ENCODE measurements at regions not wholly inside any gene's neighbourhood (a gene's known extent, or its start where the extent isn't known, plus 50 kb on each side); places are given as distances from the start of the nearest gene placed in this dataset.

DNA sequence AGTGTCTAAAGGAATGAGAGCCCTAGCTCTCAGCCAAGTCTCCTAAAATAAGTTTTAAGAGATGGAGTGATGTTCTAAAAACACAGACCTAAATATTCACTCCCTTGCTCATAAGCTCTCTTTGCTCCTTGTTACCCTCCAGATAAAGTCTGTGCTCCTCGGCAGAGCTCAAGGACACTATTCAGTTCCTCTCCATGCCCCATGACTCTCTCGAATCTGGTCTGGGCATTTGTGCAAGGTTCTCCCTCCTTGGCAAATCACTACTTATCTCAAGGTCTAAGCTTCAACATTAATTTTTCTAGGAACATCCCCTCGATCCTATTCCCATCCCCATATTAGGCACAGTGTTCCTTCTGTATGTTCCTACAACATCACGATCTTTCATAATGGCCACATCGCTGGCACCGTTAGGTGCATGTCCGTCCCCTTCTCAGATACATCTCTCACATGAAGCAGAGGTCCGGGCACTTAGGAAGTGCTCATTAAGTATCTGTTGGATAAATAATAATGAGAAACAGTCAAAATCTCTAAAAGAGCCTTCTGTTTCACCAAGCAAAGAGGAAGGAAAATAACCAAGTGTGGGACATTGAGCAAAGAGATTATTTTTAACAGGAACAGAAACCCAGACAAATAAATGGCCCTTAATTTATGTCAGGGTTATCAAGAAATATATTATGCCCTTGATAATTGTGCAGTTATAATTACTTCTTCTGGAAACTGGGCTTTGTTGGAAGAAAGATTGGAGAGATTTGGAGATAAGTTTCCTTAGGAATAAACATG is 85.9 kb upstream of the HTR4 start:
- POLR2A ChIA-PET: no interaction called here
- Mint-ChIP-seq H3K27me3 (ENCODE audit: low read depth) (no peaks in the 10 kb centered on the region; the same call in 1 of the 2 replicates), H3K9me3 (0 out of 2 replicates have a peak, but pooled peaks cover 6% of the 10 kb centered on the region), H3K4me3 (no peak overlapping the region), H3K4me1 (no peaks in the 10 kb centered on the region), H3K36me3 (no peaks in the 10 kb centered on the region), H3K27ac (no peak overlapping the region)
- TF ChIP-seq, protein P1, sequence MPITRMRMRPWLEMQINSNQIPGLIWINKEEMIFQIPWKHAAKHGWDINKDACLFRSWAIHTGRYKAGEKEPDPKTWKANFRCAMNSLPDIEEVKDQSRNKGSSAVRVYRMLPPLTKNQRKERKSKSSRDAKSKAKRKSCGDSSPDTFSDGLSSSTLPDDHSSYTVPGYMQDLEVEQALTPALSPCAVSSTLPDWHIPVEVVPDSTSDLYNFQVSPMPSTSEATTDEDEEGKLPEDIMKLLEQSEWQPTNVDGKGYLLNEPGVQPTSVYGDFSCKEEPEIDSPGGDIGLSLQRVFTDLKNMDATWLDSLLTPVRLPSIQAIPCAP (CRISPR knock-in tag; IDR thresholded peaks at IDR 0.05): no peak
- TF ChIP-seq, protein P2, sequence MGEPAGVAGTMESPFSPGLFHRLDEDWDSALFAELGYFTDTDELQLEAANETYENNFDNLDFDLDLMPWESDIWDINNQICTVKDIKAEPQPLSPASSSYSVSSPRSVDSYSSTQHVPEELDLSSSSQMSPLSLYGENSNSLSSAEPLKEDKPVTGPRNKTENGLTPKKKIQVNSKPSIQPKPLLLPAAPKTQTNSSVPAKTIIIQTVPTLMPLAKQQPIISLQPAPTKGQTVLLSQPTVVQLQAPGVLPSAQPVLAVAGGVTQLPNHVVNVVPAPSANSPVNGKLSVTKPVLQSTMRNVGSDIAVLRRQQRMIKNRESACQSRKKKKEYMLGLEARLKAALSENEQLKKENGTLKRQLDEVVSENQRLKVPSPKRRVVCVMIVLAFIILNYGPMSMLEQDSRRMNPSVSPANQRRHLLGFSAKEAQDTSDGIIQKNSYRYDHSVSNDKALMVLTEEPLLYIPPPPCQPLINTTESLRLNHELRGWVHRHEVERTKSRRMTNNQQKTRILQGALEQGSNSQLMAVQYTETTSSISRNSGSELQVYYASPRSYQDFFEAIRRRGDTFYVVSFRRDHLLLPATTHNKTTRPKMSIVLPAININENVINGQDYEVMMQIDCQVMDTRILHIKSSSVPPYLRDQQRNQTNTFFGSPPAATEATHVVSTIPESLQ (CRISPR knock-in tag; IDR thresholded peaks at IDR 0.05): no peak
- TF ChIP-seq ZNF416 (CRISPR knock-in tag; IDR thresholded peaks at IDR 0.05) (no peak), NR1H2 (CRISPR knock-in tag; IDR thresholded peaks at IDR 0.05) (no peak), JUN (CRISPR knock-in tag; IDR thresholded peaks at IDR 0.05) (no peak), EMX1 (CRISPR knock-in tag; IDR thresholded peaks at IDR 0.05) (no peak), ZNF317 (CRISPR knock-in tag; IDR thresholded peaks at IDR 0.05; ENCODE audit: borderline replicate concordance, low read depth) (no peak), ZNF232 (CRISPR knock-in tag; IDR thresholded peaks at IDR 0.05) (no peak), SP1 (CRISPR knock-in tag; conservative IDR thresholded peaks at IDR 0.05) (no peak), USF1 (CRISPR knock-in tag; IDR thresholded peaks at IDR 0.05) (no peak), IRF2 (CRISPR knock-in tag; IDR thresholded peaks at IDR 0.05; ENCODE audit: borderline replicate concordance, low read depth) (no peak), E2F4 (CRISPR knock-in tag; IDR thresholded peaks at IDR 0.05; ENCODE audit: borderline replicate concordance, low read depth) (no peak), ZNF423 (CRISPR knock-in tag; IDR thresholded peaks at IDR 0.05) (no peak), RORB (CRISPR knock-in tag; IDR thresholded peaks at IDR 0.05) (no peak), AR (CRISPR knock-in tag; IDR thresholded peaks at IDR 0.05) (no peak), FOXJ3 (CRISPR knock-in tag; IDR thresholded peaks at IDR 0.05; ENCODE audit: borderline replicate concordance) (no peak), NFYB (CRISPR knock-in tag; conservative IDR thresholded peaks at IDR 0.05; ENCODE audit: low read depth) (no peak)
- ATAC-seq: no peak
- DNase-seq (ENCODE audit: low spot score): no peak
- CTCF ChIA-PET: interaction anchor here (1.0 to 5.6 kb wide), 16 partner anchors 9 to 529 kb away, joined by 3 to 66 read pairs (median 7); no protein-coding TSS in a partner anchor

All from WTC11 (cell line).